GM12878 (cell line): ENCODE measurements at regions not wholly inside any gene's neighbourhood (a gene's known extent, or its start where the extent isn't known, plus 50 kb on each side); places are given as distances from the start of the nearest gene placed in this dataset.

ENCODE experiments used
- ATAC-seq: fragments of 200-7000 bp; cut with Tn5 transposase; 3 replicates; pipeline ENCODE4 v1.9.1; 2020; ENCODE audit warnings: mild to moderate bottlenecking, moderate library complexity
- BruUV-seq: library from RNA; stranded (reverse); fragments of 400-500 nt; replicated peaks from 2 replicates; lab custom pipeline; 2021; lab: Mats Ljungman, UMichigan
- CTCF ChIA-PET: fragments of 300-600 bp; sonication (Branson Sonifier 250); formaldehyde crosslinking; extraction: SDS; loops from one replicate; lab custom pipeline; 2021; ENCODE audit warnings: inconsistent platforms; lab: Yijun Ruan, JAX
- POLR2A ChIA-PET: fragments of 350-600 bp; formaldehyde crosslinking; extraction: SDS; loops from one replicate; lab custom pipeline; 2021; ENCODE audit warnings: inconsistent platforms; lab: Charles Lee
- RAD21 ChIA-PET: fragments of 300-600 bp; sonication (Branson Sonifier 250); formaldehyde crosslinking; loops from one replicate; lab custom pipeline; 2023; ENCODE audit warnings: antibody characterized with exemption; ENCODE audit not compliant: unreplicated experiment; lab: Charles Lee
- SMC1A ChIA-PET: fragments of 300-600 bp; sonication (Branson Sonifier 250); formaldehyde crosslinking; loops from one replicate; lab custom pipeline; 2023; ENCODE audit not compliant: unreplicated experiment, uncharacterized antibody; lab: Charles Lee
- DNase-seq: peaks from one replicate; pipeline ENCODE4 v3.0.0-alpha.2; 2011; ENCODE audit warnings: low read depth, low spot score
- FAIRE-seq: peaks from 3 replicates; lab custom pipeline; 2011; peaks lifted over from hg19 to GRCh38; lab: Jason Lieb, UNC
- H2AFZ ChIP-seq: 2 replicates; pipeline ENCODE4 v1.6.0; 2011; ENCODE audit warnings: low read depth, low read length, control low read depth; ENCODE audit not compliant: control insufficient read depth
- H3K27ac ChIP-seq: 2 replicates; pipeline ENCODE4 v1.5.1; 2011; ENCODE audit warnings: control low read depth; ENCODE audit not compliant: control insufficient read depth, insufficient read depth
- H3K27me3 ChIP-seq, 2 experiments: replicated peaks in 1 of 2; 2 replicates each; pipeline versions ENCODE4 v1.6.0 to v1.6.1; 2011; ENCODE audit warnings: low read length in 1 of 2; ENCODE audit not compliant: control insufficient read depth in 2 of 2, insufficient read depth in 2 of 2
- H3K36me3 ChIP-seq, 2 experiments: 2 replicates each; pipeline ENCODE4 v1.5.1; 2011; ENCODE audit warnings: low read length in 1 of 2; ENCODE audit not compliant: control insufficient read depth in 2 of 2, insufficient read depth in 2 of 2
- H3K4me1 ChIP-seq: 2 replicates; pipeline ENCODE4 v1.6.1; 2011; ENCODE audit warnings: mild to moderate bottlenecking, low read length, moderate library complexity, mixed read lengths; ENCODE audit not compliant: control insufficient read depth, insufficient read depth
- H3K4me2 ChIP-seq: 2 replicates; pipeline ENCODE4 v1.6.0; 2011; ENCODE audit warnings: control low read depth; ENCODE audit not compliant: control insufficient read depth, insufficient read depth
- H3K4me3 ChIP-seq: fragments of 200-600 bp; sonication (generic); 2 replicates; pipeline ENCODE4 v1.5.1; 2016
- H3K79me2 ChIP-seq: 2 replicates; pipeline ENCODE4 v1.6.0; 2011; ENCODE audit warnings: low read length; ENCODE audit not compliant: control insufficient read depth, insufficient read depth
- H3K9ac ChIP-seq: 2 replicates; pipeline ENCODE4 v1.8.0; 2011; ENCODE audit warnings: low read length, control low read depth, mixed read lengths; ENCODE audit not compliant: control insufficient read depth, insufficient read depth
- H3K9me3 ChIP-seq: replicated peaks from 3 replicates; pipeline ENCODE4 v1.5.1; 2011; ENCODE audit warnings: mild to moderate bottlenecking, low read length; ENCODE audit not compliant: control insufficient read depth, insufficient read depth
- H4K20me1 ChIP-seq: 2 replicates; pipeline ENCODE4 v1.6.0; 2011; ENCODE audit not compliant: control insufficient read depth, insufficient read depth
- ASH2L ChIP-seq: fragments of 300-600, 200-600 bp; sonication (generic); IDR thresholded peaks from 2 replicates; pipeline ENCODE4 v1.6.1; 2017; ENCODE audit warnings: low read depth, mild to moderate bottlenecking, borderline replicate concordance
- CBFB ChIP-seq: IDR thresholded peaks from 2 replicates; pipeline ENCODE4 v1.6.1; 2016; ENCODE audit warnings: antibody characterized with exemption, low read depth
- FOS ChIP-seq: IDR thresholded peaks from 3 replicates; pipeline ENCODE4 v1.6.1; 2011; ENCODE audit warnings: borderline replicate concordance; ENCODE audit not compliant: insufficient read length; ENCODE audit errors: extremely low read depth
- LARP7 ChIP-seq: fragments of 450-650 bp; IDR thresholded peaks from 2 replicates; pipeline ENCODE4 v1.6.1; 2017; ENCODE audit warnings: mild to moderate bottlenecking
- MEF2A ChIP-seq: IDR thresholded peaks from 2 replicates; pipeline ENCODE4 v1.6.1; 2011; ENCODE audit warnings: low read depth, mild to moderate bottlenecking, low read length, moderate library complexity; ENCODE audit not compliant: insufficient read depth
- NR2F1 ChIP-seq: fragments of 450-650 bp; conservative IDR thresholded peaks from 2 replicates; pipeline ENCODE4 v1.6.1; 2017; ENCODE audit warnings: mild to moderate bottlenecking
- POU2F2 ChIP-seq: IDR thresholded peaks from 3 replicates; pipeline ENCODE4 v1.6.1; 2011; ENCODE audit warnings: low read depth, mild to moderate bottlenecking, low read length, borderline replicate concordance
- RAD51 ChIP-seq: fragments of 450-650 bp; IDR thresholded peaks from 2 replicates; pipeline ENCODE4 v1.6.1; 2016; ENCODE audit warnings: moderate library complexity, mild to moderate bottlenecking, inconsistent platforms
- ZNF622 ChIP-seq: fragments of 450-650 bp; IDR thresholded peaks from 2 replicates; pipeline ENCODE4 v1.6.1; 2017; ENCODE audit warnings: mild to moderate bottlenecking, inconsistent platforms
- WGBS: methylation state at CpG from one replicate; pipeline ENCODE4 v1.1.6; 2016; ENCODE audit warnings: low lambda C conversion rate; ENCODE audit not compliant: insufficient replicate concordance, insufficient coverage; ENCODE audit errors: missing lambda C conversion rate; 5-methylcytosine and 5-hydroxymethylcytosine counted together
- in situ Hi-C: fragments of 300-500 bp; cut with MboI; formaldehyde crosslinking; loops from 9 replicates; pipeline ENCODE4 v1.14.3; 2018; ENCODE audit warnings: mixed read lengths
- intact Hi-C: fragments of 100-400 bp; cut with micrococcal nuclease; formaldehyde crosslinking; loops from one replicate; pipeline ENCODE4 v1.14.2; 2022; ENCODE audit not compliant: unreplicated experiment
- TF ChIP-seq, protein P1 (sequence below): fragments of 450-650 bp; IDR thresholded peaks from 2 replicates; pipeline ENCODE4 v1.6.1; 2017; ENCODE audit warnings: antibody characterized with exemption, mild to moderate bottlenecking, moderate library complexity
- TF ChIP-seq, protein P2 (sequence below): fragments of 450-650 bp; IDR thresholded peaks from 2 replicates; pipeline ENCODE4 v1.6.1; 2017; ENCODE audit warnings: mild to moderate bottlenecking
- TF ChIP-seq, protein P3 (sequence below): fragments of 150-350 bp; IDR thresholded peaks from 2 replicates; pipeline ENCODE4 v1.6.1; 2016; ENCODE audit warnings: low read depth, low read length
- TF ChIP-seq, protein P4 (sequence below): IDR thresholded peaks from 2 replicates; pipeline ENCODE4 v1.6.1; 2012; ENCODE audit warnings: mild to moderate bottlenecking, low read depth, low read length

DNA sequence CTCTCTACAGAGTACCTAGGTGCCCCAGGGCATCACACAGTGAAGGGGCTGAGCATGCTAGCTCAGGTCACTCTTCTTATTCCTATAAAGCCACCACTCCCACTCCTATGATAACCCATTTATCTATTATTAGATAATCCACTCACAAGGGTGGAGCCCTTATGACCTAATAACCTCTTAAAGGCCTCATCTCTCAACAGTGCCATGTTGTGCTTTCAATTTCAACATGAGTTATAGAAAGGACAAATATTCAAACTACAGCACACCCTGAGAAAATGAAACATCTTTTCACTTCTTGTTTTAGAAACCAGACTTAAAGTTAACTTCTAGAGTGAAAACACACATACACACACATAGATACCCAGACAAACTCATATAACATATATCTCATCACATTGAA lies 1494.9 kb upstream of the MIR17HG start (continued):
- TF ChIP-seq MEF2A (no peak), CBFB (no peak), FOS (no peak), ZNF622 (no peak), POU2F2 (no peak), ASH2L (no peak), NR2F1 (peak; percentile 68)
- TF ChIP-seq, protein P1, sequence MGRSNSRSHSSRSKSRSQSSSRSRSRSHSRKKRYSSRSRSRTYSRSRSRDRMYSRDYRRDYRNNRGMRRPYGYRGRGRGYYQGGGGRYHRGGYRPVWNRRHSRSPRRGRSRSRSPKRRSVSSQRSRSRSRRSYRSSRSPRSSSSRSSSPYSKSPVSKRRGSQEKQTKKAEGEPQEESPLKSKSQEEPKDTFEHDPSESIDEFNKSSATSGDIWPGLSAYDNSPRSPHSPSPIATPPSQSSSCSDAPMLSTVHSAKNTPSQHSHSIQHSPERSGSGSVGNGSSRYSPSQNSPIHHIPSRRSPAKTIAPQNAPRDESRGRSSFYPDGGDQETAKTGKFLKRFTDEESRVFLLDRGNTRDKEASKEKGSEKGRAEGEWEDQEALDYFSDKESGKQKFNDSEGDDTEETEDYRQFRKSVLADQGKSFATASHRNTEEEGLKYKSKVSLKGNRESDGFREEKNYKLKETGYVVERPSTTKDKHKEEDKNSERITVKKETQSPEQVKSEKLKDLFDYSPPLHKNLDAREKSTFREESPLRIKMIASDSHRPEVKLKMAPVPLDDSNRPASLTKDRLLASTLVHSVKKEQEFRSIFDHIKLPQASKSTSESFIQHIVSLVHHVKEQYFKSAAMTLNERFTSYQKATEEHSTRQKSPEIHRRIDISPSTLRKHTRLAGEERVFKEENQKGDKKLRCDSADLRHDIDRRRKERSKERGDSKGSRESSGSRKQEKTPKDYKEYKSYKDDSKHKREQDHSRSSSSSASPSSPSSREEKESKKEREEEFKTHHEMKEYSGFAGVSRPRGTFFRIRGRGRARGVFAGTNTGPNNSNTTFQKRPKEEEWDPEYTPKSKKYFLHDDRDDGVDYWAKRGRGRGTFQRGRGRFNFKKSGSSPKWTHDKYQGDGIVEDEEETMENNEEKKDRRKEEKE: no peak
- TF ChIP-seq, protein P2, sequence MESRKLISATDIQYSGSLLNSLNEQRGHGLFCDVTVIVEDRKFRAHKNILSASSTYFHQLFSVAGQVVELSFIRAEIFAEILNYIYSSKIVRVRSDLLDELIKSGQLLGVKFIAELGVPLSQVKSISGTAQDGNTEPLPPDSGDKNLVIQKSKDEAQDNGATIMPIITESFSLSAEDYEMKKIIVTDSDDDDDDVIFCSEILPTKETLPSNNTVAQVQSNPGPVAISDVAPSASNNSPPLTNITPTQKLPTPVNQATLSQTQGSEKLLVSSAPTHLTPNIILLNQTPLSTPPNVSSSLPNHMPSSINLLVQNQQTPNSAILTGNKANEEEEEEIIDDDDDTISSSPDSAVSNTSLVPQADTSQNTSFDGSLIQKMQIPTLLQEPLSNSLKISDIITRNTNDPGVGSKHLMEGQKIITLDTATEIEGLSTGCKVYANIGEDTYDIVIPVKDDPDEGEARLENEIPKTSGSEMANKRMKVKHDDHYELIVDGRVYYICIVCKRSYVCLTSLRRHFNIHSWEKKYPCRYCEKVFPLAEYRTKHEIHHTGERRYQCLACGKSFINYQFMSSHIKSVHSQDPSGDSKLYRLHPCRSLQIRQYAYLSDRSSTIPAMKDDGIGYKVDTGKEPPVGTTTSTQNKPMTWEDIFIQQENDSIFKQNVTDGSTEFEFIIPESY: no peak

DNA sequence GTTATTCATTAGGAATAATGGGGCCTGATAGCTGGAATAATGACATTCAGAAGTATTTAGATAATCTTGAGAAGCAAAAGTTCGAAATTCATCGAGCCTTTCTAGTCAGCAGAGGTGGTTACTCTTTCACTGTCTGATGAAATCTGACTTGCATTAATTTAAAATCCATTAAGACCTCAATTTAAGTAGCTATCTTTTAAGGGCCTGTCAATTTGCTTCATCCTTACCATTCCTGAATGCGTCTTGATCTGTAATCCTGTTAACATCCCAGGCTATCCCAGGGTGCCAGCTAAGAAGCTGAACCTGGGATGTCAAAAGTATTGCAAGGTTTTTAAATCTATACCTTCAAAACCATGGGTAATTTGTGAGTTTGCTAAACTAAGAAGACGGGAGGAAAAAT lies 1491.0 kb upstream of the MIR17HG start:
- no peak overlapping the region for H3K4me3 ChIP-seq
- H3K4me2 ChIP-seq: no peak overlapping the region
- DNase-seq: no peak
- BruUV-seq: no TSS peak
- no peaks in the 10 kb centered on the region for H3K79me2 ChIP-seq
- no peaks in the 10 kb centered on the region for H3K9me3 ChIP-seq
- FAIRE-seq: no peak
- no peaks in the 10 kb centered on the region for H3K4me1 ChIP-seq
- H2AFZ ChIP-seq: no peak overlapping the region
- in situ Hi-C loops: no loop called here
- H3K9ac ChIP-seq: no peak overlapping the region
- H3K27me3 ChIP-seq: no peaks in the 10 kb centered on the region
- intact Hi-C loops: no loop called here
- no peaks in the 10 kb centered on the region for H3K36me3 ChIP-seq
- CTCF ChIA-PET: interaction anchor here (0.6 kb wide), 1 partner anchor 1896 kb away, joined by 3 read pairs; no protein-coding TSS in a partner anchor
- no peak for ATAC-seq
- RAD21 ChIA-PET: no interaction called here
- SMC1A ChIA-PET: no interaction called here
- POLR2A ChIA-PET: no interaction called here
- H3K27ac ChIP-seq: no peak overlapping the region
- 0% methylated on average over 4 of the region's 4 CpGs for WGBS
- H4K20me1 ChIP-seq: no peaks in the 10 kb centered on the region
- TF ChIP-seq LARP7 (no peak), RAD51 (no peak)
- TF ChIP-seq, protein P3, sequence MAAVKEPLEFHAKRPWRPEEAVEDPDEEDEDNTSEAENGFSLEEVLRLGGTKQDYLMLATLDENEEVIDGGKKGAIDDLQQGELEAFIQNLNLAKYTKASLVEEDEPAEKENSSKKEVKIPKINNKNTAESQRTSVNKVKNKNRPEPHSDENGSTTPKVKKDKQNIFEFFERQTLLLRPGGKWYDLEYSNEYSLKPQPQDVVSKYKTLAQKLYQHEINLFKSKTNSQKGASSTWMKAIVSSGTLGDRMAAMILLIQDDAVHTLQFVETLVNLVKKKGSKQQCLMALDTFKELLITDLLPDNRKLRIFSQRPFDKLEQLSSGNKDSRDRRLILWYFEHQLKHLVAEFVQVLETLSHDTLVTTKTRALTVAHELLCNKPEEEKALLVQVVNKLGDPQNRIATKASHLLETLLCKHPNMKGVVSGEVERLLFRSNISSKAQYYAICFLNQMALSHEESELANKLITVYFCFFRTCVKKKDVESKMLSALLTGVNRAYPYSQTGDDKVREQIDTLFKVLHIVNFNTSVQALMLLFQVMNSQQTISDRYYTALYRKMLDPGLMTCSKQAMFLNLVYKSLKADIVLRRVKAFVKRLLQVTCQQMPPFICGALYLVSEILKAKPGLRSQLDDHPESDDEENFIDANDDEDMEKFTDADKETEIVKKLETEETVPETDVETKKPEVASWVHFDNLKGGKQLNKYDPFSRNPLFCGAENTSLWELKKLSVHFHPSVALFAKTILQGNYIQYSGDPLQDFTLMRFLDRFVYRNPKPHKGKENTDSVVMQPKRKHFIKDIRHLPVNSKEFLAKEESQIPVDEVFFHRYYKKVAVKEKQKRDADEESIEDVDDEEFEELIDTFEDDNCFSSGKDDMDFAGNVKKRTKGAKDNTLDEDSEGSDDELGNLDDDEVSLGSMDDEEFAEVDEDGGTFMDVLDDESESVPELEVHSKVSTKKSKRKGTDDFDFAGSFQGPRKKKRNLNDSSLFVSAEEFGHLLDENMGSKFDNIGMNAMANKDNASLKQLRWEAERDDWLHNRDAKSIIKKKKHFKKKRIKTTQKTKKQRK: no peak
- TF ChIP-seq, protein P4, sequence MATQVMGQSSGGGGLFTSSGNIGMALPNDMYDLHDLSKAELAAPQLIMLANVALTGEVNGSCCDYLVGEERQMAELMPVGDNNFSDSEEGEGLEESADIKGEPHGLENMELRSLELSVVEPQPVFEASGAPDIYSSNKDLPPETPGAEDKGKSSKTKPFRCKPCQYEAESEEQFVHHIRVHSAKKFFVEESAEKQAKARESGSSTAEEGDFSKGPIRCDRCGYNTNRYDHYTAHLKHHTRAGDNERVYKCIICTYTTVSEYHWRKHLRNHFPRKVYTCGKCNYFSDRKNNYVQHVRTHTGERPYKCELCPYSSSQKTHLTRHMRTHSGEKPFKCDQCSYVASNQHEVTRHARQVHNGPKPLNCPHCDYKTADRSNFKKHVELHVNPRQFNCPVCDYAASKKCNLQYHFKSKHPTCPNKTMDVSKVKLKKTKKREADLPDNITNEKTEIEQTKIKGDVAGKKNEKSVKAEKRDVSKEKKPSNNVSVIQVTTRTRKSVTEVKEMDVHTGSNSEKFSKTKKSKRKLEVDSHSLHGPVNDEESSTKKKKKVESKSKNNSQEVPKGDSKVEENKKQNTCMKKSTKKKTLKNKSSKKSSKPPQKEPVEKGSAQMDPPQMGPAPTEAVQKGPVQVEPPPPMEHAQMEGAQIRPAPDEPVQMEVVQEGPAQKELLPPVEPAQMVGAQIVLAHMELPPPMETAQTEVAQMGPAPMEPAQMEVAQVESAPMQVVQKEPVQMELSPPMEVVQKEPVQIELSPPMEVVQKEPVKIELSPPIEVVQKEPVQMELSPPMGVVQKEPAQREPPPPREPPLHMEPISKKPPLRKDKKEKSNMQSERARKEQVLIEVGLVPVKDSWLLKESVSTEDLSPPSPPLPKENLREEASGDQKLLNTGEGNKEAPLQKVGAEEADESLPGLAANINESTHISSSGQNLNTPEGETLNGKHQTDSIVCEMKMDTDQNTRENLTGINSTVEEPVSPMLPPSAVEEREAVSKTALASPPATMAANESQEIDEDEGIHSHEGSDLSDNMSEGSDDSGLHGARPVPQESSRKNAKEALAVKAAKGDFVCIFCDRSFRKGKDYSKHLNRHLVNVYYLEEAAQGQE: no peak
